ENCODE measurements at regions not wholly inside any gene's neighbourhood (a gene's known extent, or its start where the extent isn't known, plus 50 kb on each side); places are given as distances from the start of the nearest gene placed in this dataset.

GRCh38 chr2:144127693-144128092, 392.2 kb downstream of the ZEB2 start:
- Histone ChIP-seq H2BK120ac (ENCODE audit: low read depth, low read length, poor library complexity, severe bottlenecking) (no peak overlapping the region), H2BK12ac (ENCODE audit: insufficient read length, low read depth, low read length) (no peak overlapping the region), H2AFZ (ENCODE audit: low read length) (no peak overlapping the region), H4K20me1 (ENCODE audit: control insufficient read depth, insufficient read depth, insufficient read length) (no peaks in the 10 kb centered on the region), H4K91ac (ENCODE audit: insufficient read length, low read depth, low read length) (no peak overlapping the region), H3K4me2 (ENCODE audit: insufficient read depth, insufficient read length, low read length) (no peak overlapping the region), H2BK5ac (ENCODE audit: insufficient read length, low read length) (no peak overlapping the region), H4K8ac (replicated peaks; ENCODE audit: insufficient read length, low read depth, low read length) (no peak overlapping the region), H3K9ac (ENCODE audit: extremely low read depth, insufficient read length, low read length) (no peak overlapping the region), H3T11ph (ENCODE audit: low read length) (no peak overlapping the region), H3K14ac (ENCODE audit: insufficient read depth, low read length) (no peak overlapping the region), H3K27me3 (ENCODE audit: insufficient read depth, low read length) (no peaks in the 10 kb centered on the region), H2BK15ac (ENCODE audit: low read depth, low read length) (no peak overlapping the region), H3K79me1 (ENCODE audit: insufficient read depth, low read depth, low read length, poor library complexity, severe bottlenecking) (no peaks in the 10 kb centered on the region), H2BK20ac (ENCODE audit: low read depth, low read length, poor library complexity, severe bottlenecking) (no peak overlapping the region), H3K23ac (ENCODE audit: insufficient read length, low read depth, low read length) (no peak overlapping the region), H3K27ac (ENCODE audit: insufficient read length, low read depth, low read length) (no peak overlapping the region), H3K23me2 (ENCODE audit: insufficient read length, low read depth, low read length, poor library complexity, severe bottlenecking) (no peaks in the 10 kb centered on the region), H4K5ac (ENCODE audit: insufficient read length, low read depth, low read length) (no peak overlapping the region), H3K4me1 (ENCODE audit: insufficient read depth, low read length) (no peaks in the 10 kb centered on the region), H3K79me2 (ENCODE audit: insufficient read depth, low read length) (no peaks in the 10 kb centered on the region), H2AK5ac (ENCODE audit: insufficient read length, low read length) (no peak overlapping the region), H3K56ac (ENCODE audit: insufficient read length, low read depth, low read length) (no peak overlapping the region), H3K4ac (ENCODE audit: low read depth, low read length) (no peak overlapping the region), H3K9me3 (ENCODE audit: control insufficient read depth, low read depth, low read length) (no peaks in the 10 kb centered on the region), H3K18ac (ENCODE audit: insufficient read length, low read depth, low read length) (no peak overlapping the region)
- WGBS (ENCODE audit: extremely low coverage, insufficient read length, low lambda C conversion rate) = no CpG with 5 or more reads among the region's 2 CpGs
- no peak for DNase-seq
- Mint-ChIP-seq H3K36me3 (ENCODE audit: insufficient read depth in 1 of 3, low read depth in 3 of 3) (no peaks in the 10 kb centered on the region), H3K4me3 (no peak overlapping the region), H3K27ac (no peak overlapping the region; a peak in 1 of 7 replicates), H3K9me3 (no peaks in the 10 kb centered on the region), H3K4me1 (no peaks in the 10 kb centered on the region), H3K27me3 (ENCODE audit: low read depth) (no peaks in the 10 kb centered on the region)
- TF ChIP-seq CTCF (conservative IDR thresholded peaks at IDR 0.05) = no peak

All from H9 (cell line).